HG02884 (cell line): ENCODE measurements at regions not wholly inside any gene's neighbourhood (a gene's known extent, or its start where the extent isn't known, plus 50 kb on each side); places are given as distances from the start of the nearest gene placed in this dataset.
A peak's percentile ranks its signal among the peaks of the same experiment; 100 is the strongest.
"Not testable (repeated sequence)": the region's sequence is repeated elsewhere in the genome, so short reads cannot be mapped to it uniquely, and the experiment has no call there.

ENCODE experiments used
- ATAC-seq: cut with Tn5 transposase; IDR thresholded peaks from one replicate; pipeline ENCODE4 v1.9.1; 2021; ENCODE audit warnings: mild to moderate bottlenecking, moderate library complexity; ENCODE audit not compliant: unreplicated experiment

DNA sequence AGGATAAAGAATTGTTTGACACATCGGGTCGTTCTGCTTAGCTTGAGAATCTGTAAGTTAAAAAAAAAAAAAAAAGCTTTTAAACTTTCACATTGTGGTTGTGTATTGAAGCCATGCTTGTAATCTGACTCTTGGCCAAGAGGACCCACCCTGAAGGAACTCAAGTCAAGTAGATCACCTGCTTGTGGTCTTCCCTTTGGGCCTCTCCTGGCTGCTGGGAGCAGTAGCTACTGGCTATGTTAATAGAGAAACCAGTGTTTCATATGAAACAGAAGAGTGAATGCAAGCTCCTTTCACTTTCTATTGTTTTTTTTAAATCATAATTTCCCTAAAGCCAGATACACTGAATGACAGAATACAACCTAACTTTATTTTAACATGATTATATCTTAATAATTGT, 402.4 kb upstream of the NDST4 start:
- ATAC-seq, result peak; percentile 96

- no peak for ATAC-seq
Measured at GRCh38 chr4:115515366-115515765, 401.9 kb upstream of the NDST4 start.

- ATAC-seq, result no peak
Measured at GRCh38 chr4:115514675-115515074, 401.3 kb upstream of the NDST4 start.

DNA sequence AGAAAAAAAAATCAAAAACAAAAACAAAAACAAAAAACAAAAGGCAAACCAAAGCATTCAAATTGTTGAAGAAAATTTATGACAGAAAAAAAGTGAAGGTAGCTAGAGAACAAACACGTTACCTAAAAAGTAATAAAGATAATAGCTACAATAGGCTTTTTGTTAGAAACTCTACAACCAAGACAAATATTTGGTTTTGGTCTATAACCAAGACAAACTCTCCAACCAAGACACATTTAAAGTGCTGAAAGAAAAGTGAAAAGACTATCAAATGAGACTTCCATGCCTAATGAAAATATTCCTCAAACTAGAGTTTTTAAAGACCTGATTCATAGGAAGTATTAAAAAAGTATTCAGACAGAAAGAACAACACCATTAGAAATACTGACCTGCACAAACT, 391.9 kb upstream of the NDST4 start:
- no peak for ATAC-seq

- no peak for ATAC-seq
Measured at GRCh38 chr4:115501656-115502055, 388.2 kb upstream of the NDST4 start.

DNA sequence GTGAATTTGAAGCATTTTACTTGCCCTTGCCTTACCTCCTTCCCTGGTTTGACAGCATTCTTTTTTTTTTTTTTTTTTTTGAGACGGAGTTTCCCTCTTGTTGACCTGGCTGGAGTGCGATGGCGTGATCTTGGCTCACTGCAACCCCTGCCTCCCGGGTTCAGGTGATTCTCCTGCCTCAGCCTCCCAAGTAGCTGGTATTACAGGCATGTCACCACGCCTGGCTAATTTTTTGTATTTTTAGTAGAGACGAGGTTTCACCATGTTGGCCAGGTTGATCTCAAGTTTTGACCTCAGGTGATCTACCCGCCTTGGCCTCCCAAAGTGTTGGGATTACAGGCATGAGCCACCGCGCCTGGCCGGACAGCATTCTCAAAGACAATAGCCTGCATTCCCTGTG, 380.4 kb upstream of the NDST4 start:
- not testable (repeated sequence) for ATAC-seq

DNA sequence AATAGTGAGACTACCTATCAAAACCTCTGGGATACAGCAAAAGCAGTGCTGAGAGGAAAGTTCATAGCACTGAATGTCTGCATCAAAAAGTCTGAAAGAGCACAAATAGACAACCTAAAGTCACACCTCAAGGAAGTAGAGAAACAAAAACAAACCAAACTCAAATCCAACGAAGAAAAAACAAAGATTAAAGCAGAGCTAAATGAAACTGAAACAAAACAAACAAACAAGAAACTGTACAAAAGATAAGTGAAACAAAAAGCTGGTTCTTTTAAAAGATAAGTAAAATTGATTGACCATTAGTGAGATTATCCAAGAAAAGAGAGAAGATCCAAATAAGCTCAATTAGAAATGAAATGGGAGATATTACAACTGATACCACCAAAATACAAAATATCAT, 378.3 kb upstream of the NDST4 start:
- no peak for ATAC-seq

- ATAC-seq, result no peak
Measured at GRCh38 chr4:115489279-115489678, 375.9 kb upstream of the NDST4 start.

DNA sequence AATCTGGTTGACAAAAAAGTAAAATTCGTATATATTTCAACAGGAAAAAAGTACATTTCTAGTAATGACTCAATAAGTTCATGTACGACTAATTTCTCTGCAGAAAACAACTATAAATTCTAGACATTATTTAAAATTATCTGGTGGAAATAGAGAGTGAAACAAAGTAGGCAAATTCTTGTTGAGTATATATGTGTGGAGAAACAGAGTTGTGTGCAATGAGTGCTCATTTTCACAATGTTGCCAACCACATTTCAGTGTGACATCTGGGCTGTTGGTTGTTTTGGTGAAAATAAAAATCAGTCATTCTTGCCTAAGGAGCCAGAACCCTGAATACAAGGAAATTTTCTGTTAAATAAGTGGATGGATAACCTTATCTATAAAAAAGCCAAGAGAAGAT, 372.0 kb upstream of the NDST4 start:
- ATAC-seq, result no peak

GRCh38 chr4:115484479-115484878, 371.1 kb upstream of the NDST4 start:
- no peak for ATAC-seq

GRCh38 chr4:115470763-115471162, 357.3 kb upstream of the NDST4 start:
- no peak for ATAC-seq

DNA sequence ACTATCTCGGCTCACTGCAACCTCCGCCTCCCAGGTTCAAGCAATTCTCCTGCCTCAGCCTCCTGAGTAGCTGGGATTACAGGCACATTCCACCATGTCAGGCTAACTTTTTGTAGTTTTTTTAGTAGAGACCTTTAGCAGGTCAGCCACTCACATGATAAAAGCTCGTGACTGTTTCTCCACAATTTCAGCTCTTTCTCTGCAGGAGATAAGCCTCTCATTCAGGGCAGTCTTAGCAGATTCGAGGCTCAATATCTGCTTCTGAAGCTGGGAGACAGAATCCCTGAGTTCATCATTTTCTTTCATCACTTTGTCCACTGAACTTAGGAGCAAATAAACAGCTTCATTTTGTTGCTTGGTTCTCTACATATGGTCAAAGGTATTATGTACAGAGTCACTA, 345.9 kb upstream of the NDST4 start:
- ATAC-seq, result not testable (repeated sequence)

DNA sequence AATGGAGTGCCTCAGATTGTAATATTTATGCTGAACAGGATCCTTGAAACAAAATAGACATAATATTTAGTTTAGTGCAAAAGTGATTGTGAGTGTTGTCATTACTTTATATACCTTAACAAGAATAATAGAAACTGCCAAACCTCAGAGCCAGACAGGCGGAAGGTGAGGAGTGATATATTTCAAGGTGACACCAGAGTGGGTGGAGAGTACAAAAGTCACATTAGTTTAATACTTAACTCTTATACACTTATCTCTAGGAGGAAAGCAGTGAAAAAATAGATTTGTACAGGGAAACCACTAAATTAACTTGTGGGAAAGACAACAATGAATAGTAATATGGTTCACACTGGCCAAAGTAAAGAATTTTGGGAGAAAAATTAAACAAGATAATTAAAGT, 342.8 kb upstream of the NDST4 start:
- no peak for ATAC-seq

GRCh38 chr4:115454228-115454627, 340.8 kb upstream of the NDST4 start:
- no peak for ATAC-seq

DNA sequence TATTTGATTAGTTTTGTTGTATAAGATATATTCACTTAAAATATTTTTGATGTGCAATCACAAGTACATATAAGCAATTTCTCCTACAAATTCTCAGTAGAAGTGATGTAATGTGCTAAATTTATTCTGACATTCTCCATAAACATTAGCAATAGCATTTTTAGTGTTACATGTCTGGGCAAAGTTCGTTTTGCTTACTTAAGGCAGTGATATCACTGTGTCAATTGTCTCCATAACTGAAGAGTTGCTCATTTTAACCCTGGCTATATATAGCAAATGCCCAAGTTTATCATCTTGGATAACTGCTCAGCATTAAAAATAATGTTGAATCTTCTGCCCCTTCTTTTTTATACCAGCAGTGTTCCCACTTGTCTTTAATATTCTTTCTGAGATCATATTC, 340.0 kb upstream of the NDST4 start:
- no peak for ATAC-seq

DNA sequence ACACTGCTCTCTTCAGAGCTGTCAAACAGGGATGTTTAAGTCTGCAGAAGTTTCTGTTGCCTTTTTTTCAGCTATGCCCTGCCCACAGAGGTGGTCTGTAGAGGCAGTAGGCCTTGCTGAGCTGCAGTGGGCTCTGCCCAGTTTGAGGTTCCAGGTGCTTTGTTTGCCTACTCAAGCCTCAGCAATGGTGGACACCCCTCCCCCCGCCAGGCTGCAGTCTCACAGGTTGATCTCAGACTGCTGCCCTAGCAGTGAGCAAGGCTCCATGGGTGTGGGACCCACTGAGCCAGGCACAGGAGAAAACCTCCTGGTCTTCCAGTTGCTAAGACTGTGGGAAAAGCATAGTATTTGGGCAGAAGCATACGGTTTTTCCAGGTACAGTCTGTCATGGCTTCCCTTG, 338.8 kb upstream of the NDST4 start:
- ATAC-seq, result not testable (repeated sequence)

- no peak for ATAC-seq
Measured at GRCh38 chr4:115437739-115438138, 324.3 kb upstream of the NDST4 start.

DNA sequence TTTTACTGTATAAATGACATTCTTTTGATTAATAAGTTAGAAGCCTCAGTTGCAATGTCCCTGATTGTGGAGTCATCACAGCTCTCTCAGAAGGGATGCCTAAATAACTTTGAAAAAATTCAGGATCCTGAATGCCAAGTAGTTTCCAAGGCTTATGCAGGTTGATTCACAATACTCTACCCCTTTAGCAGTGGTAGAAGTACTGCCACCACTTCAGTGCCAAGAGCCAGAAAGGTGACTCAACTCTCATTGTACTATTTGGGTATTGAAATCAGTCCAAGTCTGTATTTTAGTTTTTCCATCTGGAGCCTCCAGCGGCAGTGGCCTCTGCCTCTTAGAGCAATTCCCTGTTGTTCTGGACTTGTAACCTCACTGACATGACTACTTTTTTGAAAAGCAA, 320.1 kb upstream of the NDST4 start:
- ATAC-seq, result no peak

DNA sequence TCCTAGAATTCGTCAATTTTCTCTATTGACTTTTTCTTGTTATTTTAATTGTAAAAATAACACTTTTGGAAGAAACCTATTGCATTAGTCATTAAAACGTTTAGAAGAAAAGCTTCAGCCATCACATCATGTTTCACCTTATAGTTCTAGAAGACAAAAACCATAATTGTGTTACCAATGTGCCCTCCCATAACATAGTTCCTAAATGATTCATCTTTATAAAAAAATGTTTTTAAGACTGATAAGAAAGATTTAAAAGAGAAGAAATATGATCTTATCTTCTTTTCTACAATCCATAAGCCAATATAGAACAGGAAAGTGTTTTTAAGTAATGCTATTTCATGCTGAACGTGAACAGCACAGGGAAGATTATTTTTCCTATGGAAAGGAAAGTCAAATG, 316.6 kb upstream of the NDST4 start:
- ATAC-seq, result no peak

GRCh38 chr4:115428455-115428854, 315.0 kb upstream of the NDST4 start:
- ATAC-seq, result no peak

DNA sequence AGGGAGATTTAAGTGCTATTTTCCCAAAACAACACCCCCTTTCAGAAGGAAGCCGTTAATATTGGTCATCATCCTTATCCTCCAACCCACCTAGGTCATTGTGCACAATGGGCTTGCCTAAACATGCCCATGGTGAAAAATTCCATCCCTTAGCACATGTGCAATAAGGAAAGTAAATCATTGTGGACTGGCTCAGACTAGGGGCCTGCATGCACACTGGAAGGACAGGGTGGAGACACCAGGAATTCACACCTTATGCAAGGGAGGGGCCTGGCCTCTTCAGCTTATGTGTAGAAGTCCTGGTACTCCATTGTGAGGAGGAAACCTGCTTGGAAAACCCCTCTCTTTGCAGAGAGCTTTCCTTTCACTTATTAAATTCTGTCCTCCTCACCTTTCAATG, 311.4 kb upstream of the NDST4 start:
- no peak for ATAC-seq

- ATAC-seq, result no peak
Measured at GRCh38 chr4:115418635-115419396, 305.4 kb upstream of the NDST4 start.

- no peak for ATAC-seq
Measured at GRCh38 chr4:115396034-115396433, 282.6 kb upstream of the NDST4 start.
